GM12891 (cell line): ENCODE measurements at regions not wholly inside any gene's neighbourhood (a gene's known extent, or its start where the extent isn't known, plus 50 kb on each side); places are given as distances from the start of the nearest gene placed in this dataset.

Experiments
- PAX5 ChIP-seq: IDR thresholded peaks from 2 replicates; pipeline ENCODE4 v1.6.1; 2011; ENCODE audit warnings: low read length, moderate library complexity, mild to moderate bottlenecking; ENCODE audit not compliant: insufficient read depth, severe bottlenecking
- POLR2A ChIP-seq: IDR thresholded peaks from 2 replicates; pipeline ENCODE4 v1.6.1; 2011; ENCODE audit warnings: low read depth, low read length, control low read depth
- POLR2AphosphoS5 ChIP-seq: IDR thresholded peaks from 2 replicates; pipeline ENCODE4 v1.6.1; 2011; ENCODE audit warnings: low read depth, low read length, control low read depth
- POU2F2 ChIP-seq: IDR thresholded peaks from 2 replicates; pipeline ENCODE4 v1.6.1; 2011; ENCODE audit warnings: low read depth, mild to moderate bottlenecking, control low read depth, low read length, moderate library complexity
- SPI1 ChIP-seq: IDR thresholded peaks from 2 replicates; pipeline ENCODE4 v1.6.1; 2011; ENCODE audit warnings: low read depth, low read length, control low read depth
- TAF1 ChIP-seq: IDR thresholded peaks from 2 replicates; pipeline ENCODE4 v1.6.1; 2011; ENCODE audit warnings: low read depth, low read length, control low read depth

- no peak for TF ChIP-seq POLR2AphosphoS5
- no peak for TF ChIP-seq TAF1
- no peak for TF ChIP-seq POLR2A
- TF ChIP-seq POU2F2, result no peak
- no peak for TF ChIP-seq SPI1
- no peak for TF ChIP-seq PAX5
These were observed 98.6 kb upstream of the LPP start for GRCh38 chr3:188055388-188055787.
